ENCODE measurements at regions not wholly inside any gene's neighbourhood (a gene's known extent, or its start where the extent isn't known, plus 50 kb on each side); places are given as distances from the start of the nearest gene placed in this dataset.

DNA sequence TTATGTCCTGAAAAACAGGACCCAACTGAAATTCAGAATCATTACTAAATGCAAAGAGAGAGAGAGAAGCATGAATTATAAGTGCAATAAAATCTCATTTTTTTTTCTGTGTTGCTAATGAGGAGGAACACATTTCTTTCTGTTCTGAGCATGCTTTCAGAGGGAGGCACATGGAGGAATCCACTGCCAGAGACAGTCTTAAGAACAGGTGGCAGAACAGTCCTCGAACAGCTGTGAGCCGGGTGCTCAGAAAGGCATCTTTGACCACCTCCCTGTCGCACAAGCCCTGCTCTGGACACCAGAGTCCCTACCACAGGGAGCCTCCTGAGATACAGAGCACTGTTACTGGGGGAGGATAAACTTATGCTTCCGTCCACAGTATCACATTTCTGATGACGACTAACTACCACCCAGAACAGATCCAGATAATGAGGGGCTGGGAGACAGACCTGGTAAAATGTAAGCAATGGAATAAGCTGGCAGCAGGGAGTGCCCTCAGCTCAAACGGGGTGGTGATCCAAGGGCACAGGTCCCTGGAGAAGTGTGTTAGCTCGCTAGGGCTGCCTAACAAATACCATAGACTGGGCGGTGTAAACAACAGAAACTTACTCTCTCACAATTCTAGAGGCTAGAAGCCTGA lies 134.0 kb downstream of the SLC1A3 start:
- TF ChIP-seq, protein P1, sequence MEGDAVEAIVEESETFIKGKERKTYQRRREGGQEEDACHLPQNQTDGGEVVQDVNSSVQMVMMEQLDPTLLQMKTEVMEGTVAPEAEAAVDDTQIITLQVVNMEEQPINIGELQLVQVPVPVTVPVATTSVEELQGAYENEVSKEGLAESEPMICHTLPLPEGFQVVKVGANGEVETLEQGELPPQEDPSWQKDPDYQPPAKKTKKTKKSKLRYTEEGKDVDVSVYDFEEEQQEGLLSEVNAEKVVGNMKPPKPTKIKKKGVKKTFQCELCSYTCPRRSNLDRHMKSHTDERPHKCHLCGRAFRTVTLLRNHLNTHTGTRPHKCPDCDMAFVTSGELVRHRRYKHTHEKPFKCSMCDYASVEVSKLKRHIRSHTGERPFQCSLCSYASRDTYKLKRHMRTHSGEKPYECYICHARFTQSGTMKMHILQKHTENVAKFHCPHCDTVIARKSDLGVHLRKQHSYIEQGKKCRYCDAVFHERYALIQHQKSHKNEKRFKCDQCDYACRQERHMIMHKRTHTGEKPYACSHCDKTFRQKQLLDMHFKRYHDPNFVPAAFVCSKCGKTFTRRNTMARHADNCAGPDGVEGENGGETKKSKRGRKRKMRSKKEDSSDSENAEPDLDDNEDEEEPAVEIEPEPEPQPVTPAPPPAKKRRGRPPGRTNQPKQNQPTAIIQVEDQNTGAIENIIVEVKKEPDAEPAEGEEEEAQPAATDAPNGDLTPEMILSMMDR (IDR thresholded peaks at IDR 0.05): no peak
- TF ChIP-seq ZFX (IDR thresholded peaks at IDR 0.05; ENCODE audit: borderline replicate concordance): no peak
